ENCODE measurements at regions not wholly inside any gene's neighbourhood (a gene's known extent, or its start where the extent isn't known, plus 50 kb on each side); places are given as distances from the start of the nearest gene placed in this dataset.
"Not testable (repeated sequence)": the region's sequence is repeated elsewhere in the genome, so short reads cannot be mapped to it uniquely, and the experiment has no call there.

DNA sequence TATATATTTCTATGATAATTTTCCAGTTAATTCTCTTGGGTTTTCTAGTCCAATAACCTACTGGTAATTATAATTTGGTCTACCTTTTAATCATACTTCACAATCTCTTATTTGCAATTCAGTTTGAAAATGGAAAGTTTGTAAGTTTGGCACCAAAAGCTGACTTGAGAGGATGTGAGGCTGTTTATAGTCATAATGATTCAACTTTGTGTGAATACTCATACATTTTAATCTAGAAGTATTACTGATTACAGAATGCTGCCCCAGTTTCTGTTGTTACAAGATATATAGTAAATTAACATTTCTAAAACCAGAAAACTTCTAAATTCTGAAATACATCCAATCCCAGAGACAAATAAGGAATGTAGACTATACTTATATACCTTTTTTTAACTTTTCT is 158.2 kb downstream of the SLC38A4 start:
- no peak for DNase-seq

DNA sequence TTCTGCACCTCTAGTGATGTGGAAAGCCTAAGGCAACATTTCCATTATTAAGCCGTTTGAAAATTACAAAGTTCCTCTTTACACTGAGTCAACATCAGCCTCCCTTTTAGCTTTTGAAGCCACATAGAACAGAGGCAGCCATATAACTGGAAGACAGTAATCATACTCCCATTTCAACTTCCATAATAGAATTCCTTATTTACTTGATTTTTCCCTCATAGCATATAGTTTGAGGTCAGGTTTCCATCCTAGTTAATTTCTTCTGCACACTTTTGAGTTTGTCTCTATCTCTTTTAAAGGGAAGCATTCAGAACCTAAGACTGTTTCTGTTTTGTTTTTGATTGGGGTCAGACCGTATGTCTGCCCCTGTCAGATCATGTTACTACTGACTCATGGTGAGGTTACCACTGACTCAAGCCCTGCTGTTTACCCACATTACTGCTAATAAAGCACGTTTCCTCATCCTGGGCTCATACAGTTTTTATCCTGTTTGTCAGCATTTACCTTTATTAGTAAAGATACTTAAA is 161.0 kb downstream of the SLC38A4 start:
- no peak for DNase-seq

DNA sequence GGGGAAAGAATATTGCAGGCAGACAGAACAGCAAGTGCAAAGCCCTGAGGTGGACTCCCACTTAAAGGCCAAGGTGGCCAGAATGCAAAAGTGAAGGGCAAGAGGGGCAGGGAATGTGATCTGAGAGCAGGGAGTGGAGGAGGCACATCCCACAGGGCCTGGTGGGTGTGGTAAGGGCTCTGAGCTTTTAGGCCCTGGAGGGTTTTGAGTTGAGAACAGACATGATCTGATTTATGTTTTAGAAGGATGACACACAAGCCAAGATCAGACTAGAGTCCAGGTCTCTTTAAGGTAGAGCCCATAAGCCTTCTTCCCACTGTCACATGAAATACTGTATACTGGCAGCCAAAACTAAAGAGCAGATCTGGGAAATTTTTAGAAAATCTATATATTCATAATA is 162.5 kb downstream of the SLC38A4 start:
- no peak for DNase-seq

DNA sequence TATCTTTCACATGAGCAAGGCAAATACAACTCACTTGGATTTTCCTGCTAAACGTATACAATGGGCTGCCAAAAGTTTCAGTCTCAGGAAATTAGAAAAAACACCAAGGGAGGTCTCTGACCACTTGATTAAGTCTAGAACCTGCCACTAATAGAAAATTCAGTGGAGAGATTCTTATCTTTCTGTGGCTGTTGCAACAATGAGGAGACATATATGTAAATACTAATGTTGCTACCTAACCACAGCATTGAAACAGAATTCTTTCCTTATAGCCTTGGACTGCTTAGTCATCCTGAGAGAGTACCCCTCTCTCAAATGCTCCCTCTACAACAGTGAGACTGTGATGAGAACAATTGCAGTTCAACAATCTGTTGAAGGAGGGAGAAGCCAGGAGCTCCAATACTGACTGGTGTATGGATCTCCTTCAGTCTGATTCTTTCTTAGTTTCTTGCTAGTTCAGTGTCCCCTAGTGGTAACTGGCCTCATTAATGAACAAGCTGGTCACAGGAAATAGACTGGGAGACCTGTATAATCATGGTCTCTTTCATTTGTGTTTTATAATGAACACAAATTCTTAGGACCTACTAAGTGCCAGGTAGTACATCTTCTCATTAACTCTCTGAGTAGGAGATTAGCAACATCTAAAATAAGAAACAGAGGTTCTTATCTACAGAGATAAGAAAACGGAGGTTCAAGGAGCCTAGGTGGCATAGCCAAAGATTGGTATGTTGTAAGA is 164.5 kb downstream of the SLC38A4 start:
- no peak for DNase-seq

DNA sequence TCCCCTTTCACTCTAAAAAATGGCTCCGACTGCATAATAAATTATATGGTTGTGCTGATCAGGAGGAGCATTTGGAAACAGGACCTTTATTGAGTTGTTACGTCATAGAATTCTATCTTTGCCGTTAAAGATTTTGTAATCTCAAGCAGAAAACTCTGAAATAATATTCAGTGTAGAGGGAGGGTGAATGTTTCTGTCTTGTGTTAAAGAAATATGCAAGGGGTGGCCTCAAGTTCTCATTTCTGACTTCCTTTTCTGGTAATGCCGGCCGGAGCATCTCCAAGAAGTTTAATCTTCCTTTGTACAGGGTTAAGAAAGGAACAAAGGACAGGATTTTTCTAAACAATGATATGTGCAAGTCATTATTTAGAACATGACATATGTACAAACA is 165.1 kb downstream of the SLC38A4 start:
- DNase-seq = no peak

DNA sequence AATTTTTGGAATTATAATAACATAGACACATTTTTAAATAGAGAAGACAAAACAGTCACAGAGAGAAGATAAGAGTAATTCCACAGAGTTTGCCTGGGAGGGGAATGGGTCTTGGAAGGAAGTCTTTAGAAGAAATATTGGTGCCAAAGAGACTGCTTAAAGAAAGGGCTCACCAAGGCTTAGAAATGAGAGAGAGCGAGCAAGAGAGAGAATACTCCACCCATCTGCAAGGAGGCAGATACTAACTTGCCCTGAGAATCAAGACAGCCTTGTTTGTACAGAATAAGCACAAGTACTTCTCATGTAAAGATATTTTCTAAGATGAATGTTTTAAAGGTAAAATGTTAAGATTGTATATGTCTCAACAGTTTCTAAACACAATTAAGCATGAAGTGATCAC is 165.5 kb downstream of the SLC38A4 start:
- no peak for DNase-seq

DNA sequence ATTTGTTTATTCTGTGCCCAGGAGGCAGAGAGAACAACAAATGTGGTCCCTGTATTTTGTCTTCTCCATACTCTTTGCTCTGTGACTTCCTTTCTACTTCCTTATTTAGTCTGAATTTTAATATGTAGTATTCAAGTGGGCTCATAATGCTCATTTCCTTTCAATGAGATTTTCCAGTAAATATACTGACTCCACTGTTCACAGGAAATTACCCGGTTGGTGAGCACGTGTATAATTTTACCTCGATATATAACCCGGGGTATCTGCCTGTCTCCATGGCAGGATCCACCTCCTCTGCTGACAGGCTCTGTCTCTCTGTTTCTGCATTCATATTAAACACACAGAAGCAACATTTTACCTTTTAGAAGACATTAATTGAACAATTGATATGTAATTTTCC is 166.0 kb downstream of the SLC38A4 start:
- no peak for DNase-seq

DNA sequence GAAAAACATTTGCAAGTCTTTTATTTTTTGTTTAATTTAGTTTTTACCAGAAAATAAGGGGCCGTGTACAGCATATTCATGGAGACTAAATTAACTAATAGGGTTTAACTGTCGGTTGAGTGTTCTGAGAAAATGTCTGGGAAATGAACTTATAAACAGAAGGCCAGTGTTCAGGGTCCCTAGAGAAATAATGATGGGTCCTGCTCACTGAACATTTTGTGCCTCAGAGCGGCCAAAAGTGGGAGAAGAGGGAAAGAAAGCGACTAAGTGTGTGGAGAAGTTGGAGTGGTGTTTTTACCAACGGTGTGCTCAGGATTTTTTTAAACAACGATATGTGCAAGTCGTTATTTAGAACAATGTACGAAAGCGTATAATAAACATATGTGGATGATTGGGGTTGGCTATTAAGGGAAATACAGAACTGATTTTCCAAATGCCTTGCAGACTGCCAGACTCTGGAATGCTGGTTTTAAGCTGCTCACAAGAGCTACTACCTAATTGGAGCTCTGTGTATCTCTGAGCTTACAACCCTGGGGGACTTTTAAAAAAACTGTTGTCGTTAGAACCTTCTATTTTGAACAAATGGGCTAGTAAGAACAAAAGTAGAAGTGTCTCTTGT is 166.7 kb downstream of the SLC38A4 start:
- DNase-seq = no peak

DNA sequence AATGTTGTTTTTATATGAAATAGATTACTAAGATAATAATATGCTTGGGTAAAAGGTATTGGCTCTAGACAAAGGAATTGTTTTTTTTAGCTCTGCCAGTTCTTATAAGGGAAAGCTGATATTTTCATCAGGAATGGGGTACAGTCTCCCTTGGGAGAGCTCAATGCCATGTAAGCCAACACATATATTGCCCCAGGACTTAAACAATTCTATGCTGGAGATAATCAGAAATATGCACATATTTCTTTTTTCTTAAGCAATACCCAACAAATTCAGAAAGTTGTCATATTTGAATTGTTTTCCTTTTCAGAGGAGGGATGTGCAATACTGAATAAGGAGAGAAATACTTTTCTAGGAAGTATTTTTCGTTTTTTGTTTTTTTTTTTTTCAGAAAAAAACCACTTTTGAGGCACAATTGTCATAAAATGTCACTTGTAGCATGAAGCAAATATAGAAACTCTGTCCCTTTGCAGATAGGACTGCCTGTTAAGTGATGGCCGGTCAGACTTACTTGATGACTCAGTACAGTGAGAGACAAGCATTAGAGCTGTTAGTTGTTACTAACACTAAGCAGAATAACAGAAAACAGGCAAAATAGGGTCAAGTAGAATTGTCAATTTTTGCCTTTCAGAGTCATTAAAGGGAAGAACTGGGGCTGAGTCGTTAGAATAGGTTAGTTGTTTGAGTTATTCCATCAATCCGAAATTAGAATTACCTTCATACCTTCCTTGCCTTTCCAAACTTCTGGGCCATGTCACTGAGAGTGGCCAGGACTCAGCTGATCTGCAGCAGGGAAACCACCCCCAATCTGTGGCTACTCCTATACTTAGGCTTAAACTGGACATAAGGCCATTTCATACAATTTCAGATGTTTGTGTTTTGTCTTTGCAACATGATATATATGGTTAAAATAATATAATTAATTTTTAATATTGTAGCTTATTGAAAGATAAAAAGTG is 168.1 kb downstream of the SLC38A4 start:
- DNase-seq = no peak

DNA sequence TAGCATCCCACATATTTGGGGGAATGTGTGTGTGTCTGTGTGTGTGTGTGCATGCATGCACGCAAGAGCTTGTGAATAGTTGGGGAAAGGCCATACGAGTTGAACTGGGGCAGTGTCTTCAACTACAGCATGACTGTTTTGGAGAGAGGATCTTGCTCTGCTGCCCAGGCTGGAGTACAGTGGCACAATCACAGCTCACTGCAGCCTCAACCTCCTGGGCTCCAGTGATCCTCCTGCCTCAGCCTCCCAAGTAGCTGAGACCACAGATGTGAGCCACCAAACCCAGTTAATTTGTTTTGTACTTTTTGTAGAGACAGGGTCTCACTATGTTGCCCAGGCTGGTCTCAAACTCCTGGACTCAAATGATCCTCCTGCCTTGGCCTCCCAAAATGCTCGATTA is 169.8 kb downstream of the SLC38A4 start:
- not testable (repeated sequence) for DNase-seq

DNA sequence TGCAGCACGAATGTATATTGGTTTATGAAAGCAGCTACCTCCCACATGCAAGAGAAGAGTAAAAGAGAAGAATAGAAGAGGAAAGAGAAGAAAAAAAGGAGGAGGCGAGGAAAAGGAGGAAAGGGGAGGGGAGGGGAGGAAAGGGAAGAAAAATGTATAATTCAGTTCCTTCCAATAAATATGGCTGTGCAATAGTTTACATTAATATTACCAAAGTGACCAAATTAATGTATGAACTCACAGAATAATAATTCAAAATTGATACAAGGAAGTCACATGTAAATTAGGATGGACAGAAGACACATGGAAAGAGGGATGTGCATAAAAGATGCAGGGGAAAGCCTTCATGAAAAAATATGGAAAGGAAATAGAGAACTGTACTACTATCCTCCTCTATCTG is 172.5 kb downstream of the SLC38A4 start:
- DNase-seq = no peak

DNA sequence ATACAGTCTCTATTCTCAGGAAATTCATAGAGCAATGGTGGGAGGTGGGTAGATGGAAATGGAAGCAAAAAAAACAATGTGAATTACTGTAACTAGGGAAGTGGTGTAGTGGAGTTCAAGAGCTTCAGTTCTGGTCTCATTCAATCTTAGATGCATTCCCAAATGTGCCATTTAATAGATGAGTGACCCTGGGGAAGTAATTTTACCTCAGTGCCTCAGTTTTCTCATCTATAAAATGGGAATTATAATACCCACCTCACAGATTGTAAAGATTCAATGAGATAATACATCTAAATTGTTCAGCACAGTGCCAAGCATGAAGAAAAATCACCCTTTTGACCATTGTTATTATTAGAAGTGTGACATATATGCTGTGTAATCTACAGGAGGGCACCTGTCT is 173.1 kb downstream of the SLC38A4 start:
- DNase-seq = no peak

DNA sequence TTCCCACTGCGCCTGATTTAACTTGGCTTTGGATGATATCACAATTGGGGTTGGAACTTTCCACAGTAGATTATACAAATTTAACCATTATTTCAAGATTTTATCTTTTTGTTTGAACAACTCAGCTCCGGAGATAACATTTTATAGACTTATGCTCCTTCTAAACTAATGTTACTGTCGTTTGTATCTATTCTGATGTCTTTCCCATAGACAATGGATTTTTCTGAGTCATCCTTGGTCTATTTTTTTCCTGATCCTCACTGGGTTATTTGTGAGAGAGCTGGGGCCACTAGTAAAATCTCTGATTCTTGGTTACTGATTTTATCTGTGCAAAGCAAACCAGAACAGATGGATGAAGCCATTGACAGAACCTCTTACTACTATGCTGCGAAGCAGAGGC is 175.1 kb downstream of the SLC38A4 start:
- no peak for DNase-seq

DNA sequence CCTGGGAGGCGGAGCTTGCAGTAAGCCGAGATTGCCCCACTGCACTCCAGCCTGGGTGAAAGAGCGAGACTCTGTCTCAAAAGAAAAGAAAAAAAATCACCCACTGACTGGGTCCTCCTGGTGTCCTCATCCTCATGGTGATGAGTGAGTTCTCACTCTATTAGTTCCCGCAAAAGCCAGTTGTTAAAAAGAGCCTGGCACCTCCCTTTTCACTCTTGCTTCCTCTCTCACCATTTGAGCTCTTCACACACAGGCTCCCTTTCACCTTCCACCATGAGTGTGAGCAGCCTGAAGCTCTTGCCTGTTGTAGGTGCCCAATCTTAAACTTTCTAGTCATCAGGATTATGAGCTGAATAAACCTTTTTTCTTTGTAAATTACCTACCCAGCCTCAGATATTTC is 176.4 kb downstream of the SLC38A4 start:
- no peak for DNase-seq

DNA sequence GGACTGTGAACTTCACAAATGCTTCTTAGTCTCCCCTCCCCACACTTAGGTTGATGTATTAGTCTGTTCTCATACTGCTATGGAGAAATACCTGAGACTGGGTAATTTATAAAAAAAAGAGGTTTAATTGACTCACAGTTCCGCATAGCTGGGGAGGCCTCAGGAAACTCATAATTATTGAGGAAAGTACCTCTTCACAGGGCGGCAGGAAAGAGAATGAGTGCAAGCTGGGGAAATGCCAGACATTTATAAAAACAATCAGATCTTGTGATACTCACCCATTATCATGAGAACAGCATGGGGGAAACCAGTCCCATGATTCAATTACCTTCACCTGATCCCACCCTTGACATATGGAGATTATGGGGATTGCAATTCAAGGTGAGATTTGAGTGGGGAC is 178.8 kb downstream of the SLC38A4 start:
- DNase-seq = no peak

DNA sequence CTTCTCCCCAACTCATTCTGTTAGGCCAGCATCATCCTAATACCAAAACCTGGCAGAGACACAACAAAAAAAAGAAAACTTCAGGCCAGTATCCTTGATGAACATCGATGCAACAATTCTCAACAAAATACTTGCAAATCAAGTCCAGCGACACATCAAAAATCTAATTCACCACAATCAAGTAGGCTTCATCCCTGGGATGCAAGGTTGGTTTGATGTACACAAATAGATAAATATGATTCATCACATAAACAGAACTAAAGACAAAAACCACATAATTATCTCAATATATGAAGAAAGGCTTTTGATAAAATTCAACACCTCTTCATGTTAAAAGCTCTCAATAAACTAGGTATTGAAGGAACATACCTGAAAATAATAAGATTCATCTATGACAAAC is 184.1 kb downstream of the SLC38A4 start:
- DNase-seq = not testable (repeated sequence)

DNA sequence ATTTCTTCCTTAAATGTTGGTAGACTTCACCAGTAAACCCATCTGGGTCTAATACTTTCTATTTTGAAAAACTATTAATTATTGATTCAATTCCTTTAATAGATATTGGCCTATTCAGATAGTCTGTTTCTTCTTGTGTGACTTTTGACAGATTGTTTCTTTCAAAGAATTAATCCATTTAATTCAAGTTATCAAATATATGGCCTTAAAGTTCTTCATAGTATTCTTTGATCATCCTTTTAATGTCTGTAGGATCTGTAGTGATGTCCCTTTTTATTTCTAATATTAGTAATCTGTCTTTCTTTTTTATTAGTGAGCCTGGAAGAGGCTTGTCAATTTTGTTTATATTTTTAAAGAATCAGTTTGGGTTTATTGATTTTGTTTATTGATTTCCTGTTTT is 190.0 kb downstream of the SLC38A4 start:
- DNase-seq = no peak

DNA sequence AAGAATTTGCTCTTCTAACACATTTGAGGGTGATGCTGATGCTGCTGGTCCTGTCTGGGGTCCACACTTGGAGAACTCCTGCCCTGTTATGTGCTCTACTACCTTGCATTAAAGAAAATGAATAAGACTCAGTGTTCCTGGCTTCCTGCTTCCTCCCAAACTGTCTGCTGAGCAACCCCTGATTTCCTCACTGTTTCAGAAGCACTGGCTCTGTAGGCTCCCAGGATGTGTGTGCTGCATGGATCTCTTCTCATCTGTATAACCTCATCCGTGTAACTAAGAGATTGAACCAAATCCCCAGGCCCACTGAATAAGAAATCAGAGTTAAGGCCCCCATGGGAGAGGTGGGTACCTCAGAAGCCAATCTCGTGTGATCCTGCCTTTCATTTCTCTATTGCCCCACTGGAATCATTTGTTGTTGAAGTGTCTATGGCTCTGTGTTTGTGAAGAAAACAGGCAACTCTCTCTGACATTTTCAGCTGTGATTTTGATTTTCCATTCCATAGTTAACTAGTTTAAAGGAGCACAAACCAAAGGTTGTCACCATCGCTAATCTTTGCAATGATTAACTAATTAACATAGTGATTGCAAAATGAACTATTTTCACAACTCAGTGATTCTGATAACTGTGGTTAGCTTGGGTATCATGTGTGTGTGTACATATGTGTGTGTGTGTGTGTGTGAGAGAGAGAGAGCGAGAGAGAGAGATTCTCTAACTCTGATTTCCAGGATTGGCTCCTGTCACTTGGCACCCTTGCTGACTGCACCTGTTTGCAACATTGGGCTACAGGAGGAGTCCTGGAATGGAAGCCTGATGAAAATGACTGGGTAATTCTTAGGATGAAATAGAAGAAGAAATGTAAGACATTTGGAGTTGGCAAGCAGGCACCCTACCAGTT is 196.2 kb downstream of the SLC38A4 start:
- no peak for DNase-seq

DNA sequence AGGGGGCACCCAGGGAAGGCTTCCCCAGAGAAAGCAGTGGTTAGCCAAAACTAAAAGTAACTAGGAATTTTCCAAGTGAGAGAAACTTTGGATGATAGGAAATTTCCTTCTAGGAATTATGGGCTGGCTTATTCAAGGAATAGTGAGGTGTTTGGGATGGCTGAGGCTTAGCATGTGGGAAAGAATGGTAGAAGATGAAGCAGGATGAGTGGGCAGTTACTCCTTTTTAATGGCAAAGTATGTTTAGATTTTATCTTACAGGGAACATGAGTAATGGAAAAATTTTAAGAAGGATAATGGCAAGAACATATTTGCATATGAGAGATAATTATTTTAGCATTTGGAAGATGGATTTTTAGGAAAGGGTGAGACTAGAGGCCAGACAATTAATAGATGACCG is 197.6 kb downstream of the SLC38A4 start:
- no peak for DNase-seq

DNA sequence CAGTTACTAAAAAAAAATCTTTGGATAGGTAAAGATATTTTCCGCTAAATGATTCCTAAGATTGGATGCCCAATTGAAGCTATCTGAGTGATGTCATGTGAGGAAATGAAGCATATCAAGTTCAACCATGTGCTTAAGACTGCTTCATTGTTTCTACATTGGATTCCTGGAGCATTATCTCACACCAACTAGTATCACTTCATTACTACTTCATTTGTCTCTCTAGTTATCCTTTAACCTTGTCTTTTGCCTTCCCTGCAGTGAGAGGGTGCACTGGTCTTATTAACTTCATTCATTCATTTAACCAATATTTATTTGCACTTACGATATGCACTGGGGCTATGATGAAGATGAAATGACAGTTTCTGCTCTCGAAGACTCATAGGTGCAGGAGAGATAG is 198.1 kb downstream of the SLC38A4 start:
- no peak for DNase-seq

DNA sequence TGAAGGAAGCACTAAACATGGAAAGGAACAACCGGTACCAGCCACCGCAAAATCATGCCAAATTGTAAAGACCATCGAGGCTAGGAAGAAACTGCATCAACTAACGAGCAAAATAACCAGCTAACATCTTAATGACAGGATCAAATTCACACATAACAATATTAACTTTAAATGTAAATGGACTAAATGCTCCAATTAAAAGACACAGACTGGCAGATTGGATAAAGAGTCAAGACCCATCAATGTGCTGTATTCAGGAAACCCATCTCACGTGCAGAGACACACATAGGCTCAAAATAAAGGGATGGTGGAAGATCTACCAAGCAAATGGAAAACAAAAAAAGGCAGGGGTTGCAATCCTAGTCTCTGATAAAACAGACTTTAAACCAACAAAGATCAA is 206.3 kb downstream of the SLC38A4 start:
- not testable (repeated sequence) for DNase-seq

DNA sequence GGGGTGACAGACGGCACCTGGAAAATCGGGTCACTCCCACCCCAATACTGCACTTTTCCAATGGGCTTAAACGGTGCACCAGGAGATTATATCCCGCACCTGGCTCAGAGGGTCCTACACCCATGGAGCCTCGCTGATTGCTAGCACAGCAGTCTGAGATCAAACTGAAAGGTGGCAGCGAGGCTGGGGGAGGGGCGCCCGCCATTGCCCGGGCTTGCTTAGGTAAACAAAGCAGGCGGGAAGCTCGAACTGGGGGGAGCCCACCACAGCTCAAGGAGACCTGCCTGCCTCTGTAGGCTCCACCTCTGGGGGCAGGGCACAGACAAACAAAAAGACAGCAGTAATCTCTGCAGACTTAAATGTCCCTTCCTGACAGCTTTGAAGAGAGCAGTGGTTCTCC is 208.1 kb downstream of the SLC38A4 start:
- DNase-seq = not testable (repeated sequence)
